Esophagus muscularis mucosa (tissue), 4 donors: ENCODE measurements at regions not wholly inside any gene's neighbourhood (a gene's known extent, or its start where the extent isn't known, plus 50 kb on each side); places are given as distances from the start of the nearest gene placed in this dataset.

Source experiments
- DNase-seq: peaks from one replicate; pipeline ENCODE4 v3.0.0-alpha.2; 2017; ENCODE audit errors: extremely low spot score
- H3K27ac ChIP-seq, 4 donors: fragments of 200-600 bp; sonication (generic); replicated peaks in 1 of 4; 1 replicate in 3 of 4; 2 replicates in 1 of 4; pipeline ENCODE4 v1.5.1; 2016 to 2019; ENCODE audit warnings: mild to moderate bottlenecking in 1 of 4
- H3K27me3 ChIP-seq, 4 donors: fragments of 200-600 bp; sonication (generic); one replicate each; pipeline versions ENCODE4 v1.5.1 to v1.6.0; 2016 to 2019
- H3K36me3 ChIP-seq, 4 donors: fragments of 200-600 bp; sonication (generic); one replicate each; pipeline ENCODE4 v1.5.1; 2016 to 2019
- H3K4me1 ChIP-seq, 4 donors: fragments of 200-600 bp; sonication (generic); one replicate each; pipeline ENCODE4 v1.5.1; 2016 to 2019
- H3K4me3 ChIP-seq, 4 donors: fragments of 200-600 bp; sonication (generic); 1 replicate in 2 of 4; 2 replicates in 2 of 4; pipeline ENCODE4 v1.5.1; 2016 to 2019; ENCODE audit warnings: mild to moderate bottlenecking in 4 of 4, moderate library complexity in 1 of 4
- H3K9me3 ChIP-seq, 4 donors: fragments of 200-600 bp; sonication (generic); 1 replicate in 3 of 4; 2 replicates in 1 of 4; pipeline ENCODE4 v1.5.1; 2016 to 2019
- CTCF ChIP-seq, 3 experiments: fragments of 200-600 bp in 2 of 3; fragments of 450-650 bp in 1 of 3; sonication (generic) in 2 of 3; IDR thresholded peaks; one replicate each; pipeline ENCODE4 v1.5.1; 2017 to 2019; ENCODE audit warnings: antibody characterized with exemption in 3 of 3, mild to moderate bottlenecking in 2 of 3, moderate library complexity in 1 of 3
- EP300 ChIP-seq: sonication (generic); formaldehyde crosslinking; IDR thresholded peaks from one replicate; pipeline ENCODE4 v1.6.1; 2017; ENCODE audit warnings: antibody characterized with exemption
- POLR2A ChIP-seq: fragments of 450-650 bp; IDR thresholded peaks from one replicate; pipeline ENCODE4 v1.6.1; 2017; ENCODE audit warnings: antibody characterized with exemption, moderate library complexity, mild to moderate bottlenecking, low read depth
- POLR2AphosphoS5 ChIP-seq, 2 donors: sonication (generic); formaldehyde crosslinking; IDR thresholded peaks; one replicate each; pipeline ENCODE4 v1.6.1; 2017; ENCODE audit warnings: antibody characterized with exemption in 2 of 2
- WGBS: methylation state at CpG from one replicate; pipeline ENCODE4 v1.1.5; 2018; 5-methylcytosine and 5-hydroxymethylcytosine counted together
- intact Hi-C: fragments of 100-400 bp; cut with DNase I; formaldehyde crosslinking; loops from one replicate; pipeline ENCODE4 v1.15.1; 2023

DNA sequence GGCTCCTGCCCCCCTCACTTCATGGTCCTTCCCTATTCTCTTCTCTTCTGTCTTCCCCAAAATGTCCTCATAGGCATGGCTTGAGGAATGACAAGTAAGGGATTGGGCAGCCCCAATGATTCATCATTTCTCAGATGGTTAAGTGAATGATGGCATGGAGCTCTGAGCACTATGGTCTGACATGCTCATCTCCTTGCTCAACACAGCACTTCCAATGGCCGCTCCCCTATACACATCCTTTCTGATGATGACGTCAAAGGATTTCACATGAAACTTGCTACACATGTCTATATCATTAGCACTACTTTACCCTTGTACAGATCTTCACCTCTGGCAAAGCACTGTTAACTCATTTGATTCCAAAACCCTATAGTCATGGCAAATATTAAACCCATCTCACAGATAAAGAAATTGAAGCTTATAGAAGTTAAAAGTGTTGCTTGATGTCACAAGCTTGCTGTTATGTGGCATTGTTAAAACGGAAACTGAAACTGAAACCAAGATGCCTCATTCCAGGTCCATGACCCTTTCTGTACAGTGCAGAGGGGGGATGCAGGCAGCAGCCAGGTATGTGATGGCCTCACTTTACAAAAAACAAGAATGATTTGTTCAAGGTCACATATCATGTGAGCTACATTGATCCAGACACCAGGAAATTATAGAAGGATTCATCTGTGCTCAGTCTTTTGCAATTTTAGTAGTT, 90.0 kb upstream of the PLXNA4 start:
- Histone ChIP-seq H3K4me3 (no peak overlapping the region), H3K4me1 (no peaks in the 10 kb centered on the region), H3K27ac (no peak overlapping the region), H3K9me3 (no peaks in the 10 kb centered on the region), H3K36me3 (no peaks in the 10 kb centered on the region), H3K27me3 (no peaks in the 10 kb centered on the region)
- DNase-seq: no peak
- intact Hi-C loops: no loop called here
- WGBS: 69% methylated on average over 3 of the region's 3 CpGs
- TF ChIP-seq EP300 (no peak), CTCF (IDR thresholded peaks at IDR 0.05) (no peak), POLR2AphosphoS5 (IDR thresholded peaks at IDR 0.05) (no peak), POLR2A (no peak)

DNA sequence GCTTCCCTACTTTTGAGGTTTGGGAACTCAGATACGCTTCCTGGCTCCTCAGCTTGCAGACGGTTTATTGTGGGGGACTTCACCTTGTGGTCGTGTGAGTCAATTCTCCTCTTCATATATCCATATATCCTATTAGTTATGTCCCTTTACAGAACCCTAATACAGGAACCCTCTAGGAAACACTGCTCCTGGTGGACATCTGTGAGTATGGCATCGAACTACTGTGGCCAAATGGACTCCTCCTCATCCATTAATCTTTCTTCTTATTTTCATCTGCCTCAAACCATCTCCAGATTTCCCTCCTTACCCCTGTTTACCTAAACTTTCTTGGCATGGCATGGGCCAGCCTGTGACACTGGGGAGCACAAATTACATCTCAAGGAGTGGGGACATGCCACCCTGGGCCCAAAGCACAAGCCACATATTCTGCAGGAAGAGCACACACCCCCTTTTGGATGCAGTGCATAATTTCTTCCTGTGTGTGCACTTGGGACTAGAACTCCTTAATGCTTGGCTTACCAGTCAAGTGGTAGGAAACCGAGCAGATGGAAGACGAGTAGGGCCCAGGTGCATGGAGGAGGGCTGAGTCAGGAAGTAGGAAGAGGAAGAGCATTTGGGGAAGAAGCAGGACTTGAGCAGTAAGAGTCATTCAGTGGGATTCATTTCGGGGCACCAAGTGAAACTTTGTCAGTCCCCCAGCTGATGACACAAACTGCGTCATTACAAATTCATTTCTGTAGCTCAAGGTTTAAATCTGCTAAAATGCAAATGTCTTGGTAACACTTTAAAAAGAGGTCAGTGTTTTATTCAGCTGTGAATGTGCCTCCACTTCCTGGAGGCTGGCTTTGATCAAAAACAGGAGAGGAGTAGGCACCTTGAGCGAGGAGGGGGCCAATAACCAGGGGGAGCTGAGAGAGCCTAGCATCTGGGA, 80.8 kb upstream of the PLXNA4 start:
- Histone ChIP-seq H3K27ac (no peak overlapping the region), H3K36me3 (no peaks in the 10 kb centered on the region), H3K4me3 (no peak overlapping the region), H3K4me1 (peaks cover 0 to 6% (median 2%) of the 10 kb centered on the region in 4 donors), H3K27me3 (peaks cover 0 to 10% (median 0%) of the 10 kb centered on the region in 4 donors), H3K9me3 (no peaks in the 10 kb centered on the region)
- TF ChIP-seq CTCF (IDR thresholded peaks at IDR 0.05): peak in 1 of 3 experiments; percentile 38
- TF ChIP-seq POLR2AphosphoS5 (IDR thresholded peaks at IDR 0.05): no peak
- no peak for TF ChIP-seq POLR2A
- no peak for TF ChIP-seq EP300
- intact Hi-C loops: no loop called here
- 70% methylated on average over 9 of the region's 9 CpGs for WGBS
- DNase-seq: no peak

DNA sequence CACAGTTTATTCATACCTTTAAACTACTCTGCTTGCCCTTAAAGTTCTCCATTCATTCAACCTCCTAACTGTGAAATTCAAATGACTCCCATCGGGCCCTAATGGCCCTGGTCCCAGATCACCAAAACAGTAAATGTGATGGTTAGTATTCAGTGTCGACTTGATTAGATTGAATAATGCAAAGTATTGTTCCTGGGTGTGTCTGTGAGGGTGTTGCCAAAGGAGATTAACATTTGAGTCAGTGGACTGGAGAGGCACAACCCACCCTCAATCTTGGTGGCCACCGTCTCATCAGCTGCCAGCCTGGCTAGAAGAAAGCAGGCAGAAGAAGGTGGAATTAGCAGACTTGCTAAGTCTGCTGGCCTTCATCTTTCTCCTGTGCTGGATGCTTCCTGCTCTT, 80.1 kb upstream of the PLXNA4 start:
- intact Hi-C loops: no loop called here
- peaks cover 0 to 10% (median 0%) of the 10 kb centered on the region in 4 donors for H3K27me3 ChIP-seq
- no peak overlapping the region for H3K27ac ChIP-seq
- TF ChIP-seq POLR2AphosphoS5 (IDR thresholded peaks at IDR 0.05) (no peak), POLR2A (no peak), CTCF (IDR thresholded peaks at IDR 0.05) (no peak), EP300 (no peak)
- H3K36me3 ChIP-seq: no peaks in the 10 kb centered on the region
- no peaks in the 10 kb centered on the region for H3K9me3 ChIP-seq
- DNase-seq: no peak
- WGBS: 79% methylated on average over 3 of the region's 3 CpGs
- no peak overlapping the region for H3K4me3 ChIP-seq
- peaks cover 0 to 6% (median 2%) of the 10 kb centered on the region in 4 donors for H3K4me1 ChIP-seq

DNA sequence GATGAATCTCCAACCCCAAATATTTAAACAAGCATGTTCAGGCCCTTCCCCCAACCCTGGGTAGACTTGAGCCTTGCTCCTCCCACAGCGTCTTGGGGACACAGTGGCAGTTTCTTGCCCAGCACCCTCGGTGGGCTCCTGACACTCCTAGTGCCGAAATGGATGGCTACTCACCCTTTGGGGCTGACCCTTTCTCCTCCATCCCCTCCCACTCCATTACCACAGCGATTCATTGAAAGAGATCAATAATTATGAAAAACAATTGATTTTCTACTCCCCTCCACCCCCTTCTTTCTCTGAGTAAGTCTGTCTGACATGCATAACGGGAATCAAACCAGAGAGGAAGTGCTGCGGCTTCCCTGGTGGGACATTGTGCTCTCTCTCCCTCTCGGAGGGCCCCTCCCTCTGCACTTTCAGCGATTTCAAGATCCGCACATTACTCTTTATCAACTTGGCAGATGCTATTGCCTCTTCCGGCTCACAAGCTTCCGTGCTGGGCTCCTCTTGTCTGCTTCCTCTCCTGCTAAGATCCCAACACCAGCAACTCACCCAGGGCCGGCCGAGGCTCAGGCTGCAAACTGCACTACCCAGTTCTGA, 79.0 kb upstream of the PLXNA4 start:
- no peak overlapping the region for H3K27ac ChIP-seq
- H3K4me1 ChIP-seq: peaks cover 0 to 8% (median 3%) of the 10 kb centered on the region in 4 donors
- WGBS: 13% methylated on average over 13 of the region's 13 CpGs
- no peaks in the 10 kb centered on the region for H3K36me3 ChIP-seq
- TF ChIP-seq EP300: no peak
- no peak for TF ChIP-seq POLR2A
- TF ChIP-seq POLR2AphosphoS5 (IDR thresholded peaks at IDR 0.05): no peak
- no peak for TF ChIP-seq CTCF (IDR thresholded peaks at IDR 0.05)
- intact Hi-C loops: no loop called here
- peaks cover 0 to 10% (median 0%) of the 10 kb centered on the region in 4 donors for H3K27me3 ChIP-seq
- H3K4me3 ChIP-seq: peak overlapping the region in 1 of 4 donors; percentile 28
- no peak for DNase-seq
- no peaks in the 10 kb centered on the region for H3K9me3 ChIP-seq
